Psoas muscle (tissue), 7 donors: ENCODE measurements at regions not wholly inside any gene's neighbourhood (a gene's known extent, or its start where the extent isn't known, plus 50 kb on each side); places are given as distances from the start of the nearest gene placed in this dataset.

Experiments used
- ATAC-seq, 4 donors: fragments of 200-7000 bp; cut with Tn5 transposase; one replicate each; pipeline ENCODE4 v1.9.1; 2020; ENCODE audit warnings: moderate library complexity in 3 of 4, mild to moderate bottlenecking in 2 of 4
- DNase-seq, 2 donors: peaks; one replicate each; pipeline ENCODE4 v3.0.0-alpha.2; 2020
- H3K27ac ChIP-seq: fragments of 200-600 bp; one replicate; pipeline ENCODE4 v1.8.0; 2022
- H3K27me3 ChIP-seq, 3 donors: fragments of 200-600 bp in 1 of 3; one replicate each; pipeline versions ENCODE4 v1.6.1 to v1.8.0; 2013 to 2022; ENCODE audit warnings: low read length in 2 of 3, mild to moderate bottlenecking in 2 of 3, moderate library complexity in 1 of 3; ENCODE audit not compliant: insufficient read depth in 3 of 3
- H3K36me3 ChIP-seq, 2 donors: fragments of 200-600 bp in 1 of 2; one replicate each; pipeline versions ENCODE4 v1.6.1 to v1.8.0; 2013 to 2022; ENCODE audit warnings: low read depth in 1 of 2, mild to moderate bottlenecking in 1 of 2, moderate library complexity in 1 of 2; ENCODE audit not compliant: insufficient read depth in 1 of 2
- H3K4me1 ChIP-seq: fragments of 200-600 bp; one replicate; pipeline ENCODE4 v1.8.0; 2022
- H3K4me3 ChIP-seq: fragments of 200-600 bp; one replicate; pipeline ENCODE4 v1.8.0; 2022; ENCODE audit warnings: mild to moderate bottlenecking
- H3K9me3 ChIP-seq: fragments of 200-600 bp; one replicate; pipeline ENCODE4 v1.8.0; 2022
- WGBS, 3 donors: extraction: QIAGEN DNeasy Blood & Tissue Kit; methylation state at CpG; one replicate each; pipeline versions ENCODE4 v1.1.6 to v1.1.7; 2013; 5-methylcytosine and 5-hydroxymethylcytosine counted together
- intact Hi-C, 2 donors: fragments of 100-400 bp; cut with DNase I; formaldehyde crosslinking; loops; one replicate each; pipeline versions ENCODE4 v1.11.0 to v1.14.2; 2022
- TF ChIP-seq, protein P1 (sequence below): fragments of 200-600 bp; IDR thresholded peaks from one replicate; pipeline ENCODE4 v1.8.0; 2022; ENCODE audit warnings: antibody characterized with exemption
- donor health status: healthy with polysubstance abuse.
- donor health status: DM: no; HTN: no; CAD: no; lungs with moderate emphysema.
- donor health status: Bipolar disorder and iron deficiency.
- donor health status: healthy.
- donor health status: DM: yes; HTN: yes; CAD: no.
- donor health status: DM: no; HTN: no; CAD: no.
- donor health status: DM: yes; HTN: yes; CAD: no.

DNA sequence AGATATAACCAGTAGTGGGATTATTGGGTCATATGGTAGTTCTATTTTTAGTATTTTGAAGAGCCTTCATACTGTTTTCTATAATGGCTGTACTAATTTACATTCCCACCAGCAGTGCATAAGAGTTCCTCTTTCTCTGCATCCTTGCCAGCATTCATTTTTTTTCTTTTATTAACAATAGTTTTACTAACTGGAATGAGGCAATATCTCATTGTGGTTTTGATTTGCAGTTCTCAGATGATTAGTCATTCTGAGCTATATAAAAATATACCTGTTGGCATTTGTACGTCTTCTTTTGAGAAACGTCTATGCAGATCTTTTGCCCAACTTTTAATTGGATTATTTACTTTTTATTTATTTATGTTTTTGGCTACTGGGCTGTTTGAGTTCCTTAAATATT, 1579.3 kb upstream of the CDH6 start:
- TF ChIP-seq, protein P1, sequence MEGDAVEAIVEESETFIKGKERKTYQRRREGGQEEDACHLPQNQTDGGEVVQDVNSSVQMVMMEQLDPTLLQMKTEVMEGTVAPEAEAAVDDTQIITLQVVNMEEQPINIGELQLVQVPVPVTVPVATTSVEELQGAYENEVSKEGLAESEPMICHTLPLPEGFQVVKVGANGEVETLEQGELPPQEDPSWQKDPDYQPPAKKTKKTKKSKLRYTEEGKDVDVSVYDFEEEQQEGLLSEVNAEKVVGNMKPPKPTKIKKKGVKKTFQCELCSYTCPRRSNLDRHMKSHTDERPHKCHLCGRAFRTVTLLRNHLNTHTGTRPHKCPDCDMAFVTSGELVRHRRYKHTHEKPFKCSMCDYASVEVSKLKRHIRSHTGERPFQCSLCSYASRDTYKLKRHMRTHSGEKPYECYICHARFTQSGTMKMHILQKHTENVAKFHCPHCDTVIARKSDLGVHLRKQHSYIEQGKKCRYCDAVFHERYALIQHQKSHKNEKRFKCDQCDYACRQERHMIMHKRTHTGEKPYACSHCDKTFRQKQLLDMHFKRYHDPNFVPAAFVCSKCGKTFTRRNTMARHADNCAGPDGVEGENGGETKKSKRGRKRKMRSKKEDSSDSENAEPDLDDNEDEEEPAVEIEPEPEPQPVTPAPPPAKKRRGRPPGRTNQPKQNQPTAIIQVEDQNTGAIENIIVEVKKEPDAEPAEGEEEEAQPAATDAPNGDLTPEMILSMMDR: no peak
- 80 to 83% (median 81%) methylated on average over 2 of the region's 2 CpGs for WGBS, 3 donors
- Histone ChIP-seq H3K4me3 (no peak overlapping the region), H3K36me3 (no peaks in the 10 kb centered on the region), H3K27ac (no peak overlapping the region), H3K27me3 (no peaks in the 10 kb centered on the region), H3K9me3 (peaks cover 5% of the 10 kb centered on the region), H3K4me1 (no peaks in the 10 kb centered on the region)
- ATAC-seq (no peak), DNase-seq (no peak)
- intact Hi-C loops: no loop called here

DNA sequence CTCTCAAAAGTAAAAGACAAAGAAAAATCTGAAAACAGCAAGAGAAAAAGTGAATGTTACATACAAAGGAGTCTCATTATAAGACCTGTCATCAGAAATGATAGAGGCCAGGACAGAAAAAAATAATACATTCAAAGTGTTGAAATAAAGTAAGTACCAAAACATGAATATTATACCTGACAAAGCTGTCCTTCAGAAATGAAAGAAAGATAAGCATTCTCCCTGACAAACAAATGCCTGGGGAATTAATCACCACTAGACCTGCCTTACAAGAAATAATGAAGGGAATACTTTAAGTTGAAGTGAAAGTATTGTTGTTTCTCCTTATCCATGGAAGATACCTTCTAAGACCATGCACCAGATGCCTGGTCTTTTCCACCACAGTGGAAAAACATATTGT, 1605.2 kb upstream of the CDH6 start:
- no peaks in the 10 kb centered on the region for H3K36me3 ChIP-seq
- ATAC-seq (no peak), DNase-seq (no peak)
- intact Hi-C loops: no loop called here
- H3K4me3 ChIP-seq: no peak overlapping the region
- no peaks in the 10 kb centered on the region for H3K27me3 ChIP-seq
- H3K9me3 ChIP-seq: no peaks in the 10 kb centered on the region
- no peaks in the 10 kb centered on the region for H3K4me1 ChIP-seq
- H3K27ac ChIP-seq: no peak overlapping the region
- TF ChIP-seq, protein P1: no peak

DNA sequence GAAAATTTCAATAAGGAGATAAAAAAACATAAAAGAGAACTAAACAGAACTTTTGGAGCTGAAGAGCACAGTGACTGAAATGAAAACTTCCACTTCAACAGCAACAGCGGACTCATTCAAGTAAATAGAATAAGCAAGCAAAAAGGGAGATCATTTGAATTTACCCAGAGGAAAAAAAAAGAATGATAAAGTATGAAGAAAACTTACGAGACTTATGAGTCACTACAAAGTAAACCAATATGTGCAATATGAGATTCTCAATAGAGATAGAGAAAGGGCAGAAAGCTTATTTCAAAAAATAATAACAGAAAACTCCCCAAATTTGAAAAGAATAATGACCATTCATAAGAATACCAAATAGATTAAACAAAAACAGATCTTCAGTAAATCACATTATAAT, 1605.7 kb upstream of the CDH6 start:
- H3K9me3 ChIP-seq: no peaks in the 10 kb centered on the region
- TF ChIP-seq, protein P1: no peak
- ATAC-seq (no peak), DNase-seq (no peak)
- no peak overlapping the region for H3K4me3 ChIP-seq
- no peak overlapping the region for H3K27ac ChIP-seq
- H3K36me3 ChIP-seq: no peaks in the 10 kb centered on the region
- 85 to 92% (median 89%) methylated on average over 2 of the region's 2 CpGs for WGBS, 3 donors
- H3K27me3 ChIP-seq: no peaks in the 10 kb centered on the region
- intact Hi-C loops: no loop called here
- no peaks in the 10 kb centered on the region for H3K4me1 ChIP-seq

DNA sequence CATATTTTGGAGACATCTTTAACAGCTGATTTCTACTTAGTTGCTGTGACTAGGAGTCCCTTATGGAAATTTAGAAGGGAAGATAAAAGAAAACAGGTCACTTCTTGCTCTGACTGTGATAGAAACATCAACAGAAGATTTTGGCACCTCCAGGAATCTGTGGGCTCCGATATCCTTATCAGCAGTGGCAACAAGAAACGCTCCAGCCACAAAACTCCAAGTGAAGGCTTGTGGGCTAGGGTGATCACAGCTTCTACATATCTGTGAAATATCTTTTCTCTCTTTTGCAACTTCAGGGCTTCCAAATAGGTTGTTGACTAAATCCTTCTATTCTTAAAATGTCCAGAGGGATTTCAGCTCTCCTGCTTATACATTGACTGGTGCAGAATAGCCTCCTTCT, 1625.5 kb upstream of the CDH6 start:
- no peak overlapping the region for H3K4me3 ChIP-seq
- TF ChIP-seq, protein P1: no peak
- DNase-seq (no peak), ATAC-seq (no peak)
- no peaks in the 10 kb centered on the region for H3K27me3 ChIP-seq
- H3K4me1 ChIP-seq: no peaks in the 10 kb centered on the region
- intact Hi-C loops: no loop called here
- no peaks in the 10 kb centered on the region for H3K9me3 ChIP-seq
- 72 to 79% (median 74%) methylated on average over 2 of the region's 2 CpGs for WGBS, 3 donors
- no peaks in the 10 kb centered on the region for H3K36me3 ChIP-seq
- no peak overlapping the region for H3K27ac ChIP-seq

DNA sequence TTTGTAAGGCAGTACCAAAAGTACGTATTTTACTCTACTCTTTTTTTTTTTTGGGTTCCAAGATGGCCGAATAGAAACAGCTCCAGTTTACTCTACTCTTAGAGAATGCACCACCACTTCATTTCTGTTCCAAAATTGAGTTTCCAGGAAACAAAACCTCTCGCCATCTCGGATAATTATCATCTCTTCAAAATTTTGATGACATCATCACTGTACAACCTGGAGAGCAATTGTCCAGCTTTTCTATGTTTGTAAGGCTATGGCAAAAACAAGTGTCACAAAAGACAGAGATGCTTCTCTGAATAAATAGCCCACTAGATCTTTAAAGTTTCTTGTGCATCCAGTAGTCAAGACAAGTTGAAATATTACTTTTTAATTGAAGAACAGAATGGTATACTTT, 1631.9 kb upstream of the CDH6 start:
- no peaks in the 10 kb centered on the region for H3K36me3 ChIP-seq
- TF ChIP-seq, protein P1: no peak
- H3K9me3 ChIP-seq: no peaks in the 10 kb centered on the region
- no peak overlapping the region for H3K27ac ChIP-seq
- no peak for DNase-seq
- WGBS, 3 donors: 82 to 84% (median 83%) methylated on average over 4 of the region's 4 CpGs
- intact Hi-C loops: no loop called here
- H3K27me3 ChIP-seq: no peaks in the 10 kb centered on the region
- H3K4me3 ChIP-seq: no peak overlapping the region
- no peak for ATAC-seq
- no peaks in the 10 kb centered on the region for H3K4me1 ChIP-seq
